DND-41 (cell line): ENCODE measurements at regions not wholly inside any gene's neighbourhood (a gene's known extent, or its start where the extent isn't known, plus 50 kb on each side); places are given as distances from the start of the nearest gene placed in this dataset.

Experiments used
- ATAC-seq: fragments of 200-7000 bp; cut with Tn5 transposase; 3 replicates; pipeline ENCODE4 v1.9.1; 2021; ENCODE audit warnings: low read depth; ENCODE audit not compliant: insufficient read depth
- DNase-seq: peaks from one replicate; pipeline ENCODE4 v3.0.0-alpha.2; 2020
- H2AFZ ChIP-seq: 2 replicates; pipeline ENCODE4 v1.6.0; 2012; ENCODE audit warnings: low read depth, low read length
- H3K27ac ChIP-seq: 2 replicates; pipeline ENCODE4 v1.5.1; 2012; ENCODE audit warnings: low read length, inconsistent platforms
- H3K27me3 ChIP-seq: fragments of 200-600 bp; sonication (generic); 2 replicates; pipeline ENCODE4 v1.6.0; 2012; ENCODE audit warnings: low read length, mild to moderate bottlenecking, inconsistent platforms; ENCODE audit not compliant: insufficient read depth, poor library complexity
- H3K36me3 ChIP-seq: 2 replicates; pipeline ENCODE4 v1.5.1; 2012; ENCODE audit warnings: low read length, inconsistent platforms; ENCODE audit not compliant: insufficient read depth
- H3K4me1 ChIP-seq: 2 replicates; pipeline ENCODE4 v1.5.1; 2012; ENCODE audit warnings: mild to moderate bottlenecking, low read length; ENCODE audit not compliant: insufficient read depth
- H3K4me2 ChIP-seq: 2 replicates; pipeline ENCODE4 v1.6.0; 2012; ENCODE audit warnings: mild to moderate bottlenecking, moderate library complexity, low read length, inconsistent platforms; ENCODE audit not compliant: insufficient read depth
- H3K4me3 ChIP-seq, 2 experiments: fragments of 200-600 bp in 1 of 2; shearing (Covaris generic) in 1 of 2; 2 replicates each; pipeline ENCODE4 v1.5.1; 2012 to 2016; ENCODE audit warnings: inconsistent platforms in 2 of 2, low read length in 2 of 2, mild to moderate bottlenecking in 2 of 2, low read depth in 1 of 2, moderate library complexity in 1 of 2
- H3K79me2 ChIP-seq: 2 replicates; pipeline ENCODE4 v1.6.0; 2012; ENCODE audit warnings: low read length, inconsistent platforms; ENCODE audit not compliant: insufficient read depth
- H3K9ac ChIP-seq: 2 replicates; pipeline ENCODE4 v1.6.0; 2012; ENCODE audit warnings: low read depth, mild to moderate bottlenecking, inconsistent platforms, low read length, moderate library complexity
- H3K9me3 ChIP-seq: 2 replicates; pipeline ENCODE4 v1.5.1; 2012; ENCODE audit warnings: low read length, moderate library complexity, mild to moderate bottlenecking, inconsistent platforms; ENCODE audit not compliant: insufficient read depth, severe bottlenecking
- H4K20me1 ChIP-seq: 2 replicates; pipeline ENCODE4 v1.6.0; 2012; ENCODE audit warnings: low read length; ENCODE audit not compliant: insufficient read depth
- EZH2 ChIP-seq: IDR thresholded peaks from 3 replicates; pipeline ENCODE4 v1.6.1; 2012; ENCODE audit warnings: borderline replicate concordance, low read depth, mild to moderate bottlenecking, moderate library complexity, low read length, inconsistent platforms; ENCODE audit not compliant: severe bottlenecking
- TF ChIP-seq, protein P1 (sequence below): IDR thresholded peaks from 2 replicates; pipeline ENCODE4 v1.5.1; 2012; ENCODE audit warnings: borderline replicate concordance, low read length, moderate library complexity, mild to moderate bottlenecking; ENCODE audit not compliant: poor library complexity, severe bottlenecking; ENCODE audit errors: extremely low read depth

DNA sequence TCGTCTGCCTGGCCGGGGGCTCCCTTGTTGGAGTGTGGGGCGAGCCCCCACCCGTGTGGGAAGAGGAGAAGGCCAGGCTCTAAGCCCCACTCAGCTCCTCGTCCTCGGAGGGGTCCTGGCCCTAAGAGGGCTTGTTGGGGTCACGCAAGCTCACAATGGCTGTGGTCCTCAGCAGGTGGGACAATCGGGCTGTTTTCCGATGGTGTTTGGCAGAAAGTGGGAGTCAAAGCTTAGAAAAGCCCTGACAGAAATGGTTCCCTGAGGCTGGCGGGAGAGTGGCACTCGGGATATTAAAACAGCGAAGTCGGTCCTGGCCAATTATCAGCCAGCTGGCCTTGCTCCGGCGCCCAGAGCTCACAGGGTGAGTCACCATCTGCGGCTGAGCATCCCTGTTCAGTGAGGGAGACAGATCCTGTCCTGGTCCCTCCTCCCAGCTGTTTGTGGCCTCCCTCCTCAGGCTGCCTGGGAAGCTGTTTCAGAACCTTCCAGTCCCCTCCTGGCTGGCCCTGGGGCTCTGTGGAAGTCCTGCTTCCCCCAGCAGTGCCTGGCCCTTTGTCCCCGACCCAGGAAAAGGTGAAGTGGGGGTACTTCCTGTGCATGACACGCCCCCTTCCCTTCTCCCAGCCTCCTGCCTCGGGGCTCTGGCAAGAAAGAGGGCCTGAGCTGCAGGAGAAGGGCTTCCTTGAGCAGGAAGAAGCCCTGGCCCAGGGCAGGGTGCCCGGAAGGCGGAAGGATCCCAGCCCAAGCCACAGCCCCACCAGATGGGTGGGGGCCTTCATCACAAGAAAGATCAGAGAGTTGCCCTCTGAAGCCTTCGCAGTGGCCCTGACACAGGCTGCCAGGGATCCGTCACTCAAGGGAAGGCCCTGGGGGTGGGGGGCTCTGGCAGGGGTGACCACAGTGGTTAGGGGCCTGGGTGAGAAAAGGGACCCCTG lies 53.6 kb upstream of the BHLHE23 start:
- TF ChIP-seq, protein P1, sequence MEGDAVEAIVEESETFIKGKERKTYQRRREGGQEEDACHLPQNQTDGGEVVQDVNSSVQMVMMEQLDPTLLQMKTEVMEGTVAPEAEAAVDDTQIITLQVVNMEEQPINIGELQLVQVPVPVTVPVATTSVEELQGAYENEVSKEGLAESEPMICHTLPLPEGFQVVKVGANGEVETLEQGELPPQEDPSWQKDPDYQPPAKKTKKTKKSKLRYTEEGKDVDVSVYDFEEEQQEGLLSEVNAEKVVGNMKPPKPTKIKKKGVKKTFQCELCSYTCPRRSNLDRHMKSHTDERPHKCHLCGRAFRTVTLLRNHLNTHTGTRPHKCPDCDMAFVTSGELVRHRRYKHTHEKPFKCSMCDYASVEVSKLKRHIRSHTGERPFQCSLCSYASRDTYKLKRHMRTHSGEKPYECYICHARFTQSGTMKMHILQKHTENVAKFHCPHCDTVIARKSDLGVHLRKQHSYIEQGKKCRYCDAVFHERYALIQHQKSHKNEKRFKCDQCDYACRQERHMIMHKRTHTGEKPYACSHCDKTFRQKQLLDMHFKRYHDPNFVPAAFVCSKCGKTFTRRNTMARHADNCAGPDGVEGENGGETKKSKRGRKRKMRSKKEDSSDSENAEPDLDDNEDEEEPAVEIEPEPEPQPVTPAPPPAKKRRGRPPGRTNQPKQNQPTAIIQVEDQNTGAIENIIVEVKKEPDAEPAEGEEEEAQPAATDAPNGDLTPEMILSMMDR: no peak
- no peak for TF ChIP-seq EZH2
- Histone ChIP-seq H4K20me1 (peaks cover 74% of the 10 kb centered on the region), H3K4me1 (no peaks in the 10 kb centered on the region), H3K79me2 (peaks cover 7% of the 10 kb centered on the region; the same call in 1 of the 2 replicates), H3K27me3 (no peaks in the 10 kb centered on the region), H2AFZ (no peak overlapping the region), H3K36me3 (peaks cover 6% of the 10 kb centered on the region), H3K4me3 (no peak overlapping the region), H3K4me2 (no peak overlapping the region), H3K9ac (no peak overlapping the region), H3K27ac (no peak overlapping the region), H3K9me3 (no peaks in the 10 kb centered on the region)
- DNase-seq: no peak
- no peak for ATAC-seq

- Histone ChIP-seq H4K20me1 (peaks cover 68% of the 10 kb centered on the region), H3K9me3 (no peaks in the 10 kb centered on the region), H3K4me2 (no peak overlapping the region), H3K27me3 (no peaks in the 10 kb centered on the region), H3K36me3 (peaks cover 6% of the 10 kb centered on the region), H3K27ac (no peak overlapping the region), H3K4me1 (no peaks in the 10 kb centered on the region), H3K4me3 (no peak overlapping the region), H2AFZ (no peak overlapping the region), H3K79me2 (peaks cover 7% of the 10 kb centered on the region; the same call in 1 of the 2 replicates), H3K9ac (no peak overlapping the region)
- no peak for TF ChIP-seq EZH2
- TF ChIP-seq, protein P1: no peak
- DNase-seq: no peak
- no peak for ATAC-seq
Observed at GRCh38 chr20:63059684-63060056, 52.9 kb upstream of the BHLHE23 start.

DNA sequence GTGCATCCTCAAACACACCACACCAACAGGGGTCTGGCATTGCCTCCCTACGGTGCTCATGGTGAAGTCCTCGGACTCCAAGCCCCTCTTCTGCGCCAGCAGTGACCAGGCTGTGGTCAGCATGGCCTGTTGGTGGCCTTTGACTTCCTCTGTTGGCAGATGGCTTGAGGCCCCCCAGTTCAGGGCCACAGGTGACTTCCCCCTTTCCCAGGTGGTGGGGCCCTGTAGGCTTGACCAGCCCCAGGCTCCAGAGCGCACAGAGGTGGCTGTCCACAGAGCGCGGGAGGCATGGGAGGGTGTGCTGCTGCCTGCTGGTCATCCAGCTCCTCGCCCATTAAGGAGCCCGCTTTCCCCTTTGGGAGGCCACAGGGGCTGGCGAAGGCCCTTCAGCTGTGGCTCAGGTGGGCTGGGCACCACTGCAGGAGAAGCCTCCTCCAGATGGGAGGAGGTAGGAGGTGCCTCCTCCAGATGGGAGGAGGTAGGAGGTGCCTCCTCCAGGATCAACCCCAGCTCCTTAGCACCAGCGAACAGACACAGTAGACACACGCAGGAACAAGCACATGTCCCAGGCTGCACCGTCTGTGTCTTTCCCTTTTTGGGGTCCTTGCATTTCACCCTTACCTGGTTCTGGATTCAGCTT lies 52.1 kb upstream of the BHLHE23 start:
- H3K4me2 ChIP-seq: no peak overlapping the region

More for the DNA sequence above, 52.1 kb upstream of the BHLHE23 start:
- no peak overlapping the region for H3K27ac ChIP-seq
- no peak overlapping the region for H3K4me3 ChIP-seq
- peaks cover 6% of the 10 kb centered on the region for H3K36me3 ChIP-seq
- H2AFZ ChIP-seq: no peak overlapping the region
- peaks cover 7% of the 10 kb centered on the region; the same call in 1 of the 2 replicates for H3K79me2 ChIP-seq
- H4K20me1 ChIP-seq: peaks cover 67% of the 10 kb centered on the region
- H3K9me3 ChIP-seq: no peaks in the 10 kb centered on the region
- H3K27me3 ChIP-seq: no peaks in the 10 kb centered on the region
- no peak overlapping the region for H3K9ac ChIP-seq
- no peak for TF ChIP-seq EZH2
- TF ChIP-seq, protein P1: no peak
- ATAC-seq (no peak), DNase-seq (no peak)
- H3K4me1 ChIP-seq: no peaks in the 10 kb centered on the region
